Smooth muscle cell (in vitro differentiated cells): ENCODE measurements at regions not wholly inside any gene's neighbourhood (a gene's known extent, or its start where the extent isn't known, plus 50 kb on each side); places are given as distances from the start of the nearest gene placed in this dataset.

Experiments
- DNase-seq: peaks from one replicate; lab custom pipeline; 2025; ENCODE audit not compliant: unreplicated experiment; lab: John Stamatoyannopoulos, UW
- H2AFZ ChIP-seq: fragments of 200-600 bp; sonication (generic); 2 replicates; pipeline ENCODE4 v1.6.0; 2016; ENCODE audit warnings: antibody characterized with exemption, low read depth, mild to moderate bottlenecking
- H3F3A ChIP-seq: fragments of 200-600 bp; sonication (generic); 2 replicates; pipeline ENCODE4 v1.6.0; 2017; ENCODE audit warnings: antibody characterized with exemption, low read depth
- H3K27ac ChIP-seq: fragments of 200-600 bp; sonication (generic); 2 replicates; pipeline ENCODE4 v1.5.1; 2016; ENCODE audit warnings: low read depth, mild to moderate bottlenecking
- H3K27me3 ChIP-seq: fragments of 200-600 bp; sonication (generic); 2 replicates; pipeline ENCODE4 v1.6.1; 2016; ENCODE audit warnings: low read depth, mild to moderate bottlenecking
- H3K36me3 ChIP-seq: fragments of 200-600 bp; sonication (generic); 2 replicates; pipeline ENCODE4 v1.5.1; 2016; ENCODE audit warnings: low read depth
- H3K4me1 ChIP-seq: fragments of 200-600 bp; sonication (generic); 2 replicates; pipeline ENCODE4 v1.5.1; 2016; ENCODE audit warnings: low read depth
- H3K4me2 ChIP-seq: fragments of 200-600 bp; sonication (generic); 2 replicates; pipeline ENCODE4 v1.6.0; 2016; ENCODE audit warnings: mild to moderate bottlenecking
- H3K4me3 ChIP-seq: fragments of 200-600 bp; sonication (generic); 2 replicates; pipeline ENCODE4 v1.5.1; 2016; ENCODE audit warnings: mild to moderate bottlenecking
- H3K79me2 ChIP-seq: fragments of 200-600 bp; sonication (generic); 2 replicates; pipeline ENCODE4 v1.6.0; 2016; ENCODE audit warnings: low read depth, mild to moderate bottlenecking
- H3K9ac ChIP-seq: fragments of 200-600 bp; sonication (generic); 2 replicates; pipeline ENCODE4 v1.6.0; 2016; ENCODE audit warnings: low read depth
- H3K9me3 ChIP-seq: fragments of 200-600 bp; sonication (generic); replicated peaks from 2 replicates; pipeline ENCODE4 v1.5.1; 2016; ENCODE audit warnings: low read depth
- H4K20me1 ChIP-seq: fragments of 200-600 bp; sonication (generic); 2 replicates; pipeline ENCODE4 v1.6.0; 2016; ENCODE audit warnings: low read depth
- CTCF ChIP-seq: fragments of 200-600 bp; sonication (generic); IDR thresholded peaks from 2 replicates; pipeline ENCODE4 v1.5.1; 2017; ENCODE audit warnings: borderline replicate concordance, mild to moderate bottlenecking, antibody characterized with exemption; ENCODE audit not compliant: insufficient read depth, poor library complexity, severe bottlenecking
- WGBS: methylation state at CpG from one replicate; pipeline ENCODE4 v1.1.7; 2016; ENCODE audit warnings: low lambda C conversion rate; 5-methylcytosine and 5-hydroxymethylcytosine counted together

GRCh38 chr15:62658498-62658897 lies 384.0 kb upstream of the TPM1 start:
- no peaks in the 10 kb centered on the region for H4K20me1 ChIP-seq
- peak overlapping the region; percentile 41 for H3K4me2 ChIP-seq
- no peaks in the 10 kb centered on the region for H3K79me2 ChIP-seq
- no peak overlapping the region for H2AFZ ChIP-seq
- H3K36me3 ChIP-seq, result no peaks in the 10 kb centered on the region
- TF ChIP-seq CTCF, result no peak
- H3K4me3 ChIP-seq, result no peak overlapping the region
- no peaks in the 10 kb centered on the region for H3K27me3 ChIP-seq
- peaks cover 3% of the 10 kb centered on the region for H3F3A ChIP-seq
- H3K9me3 ChIP-seq, result no peaks in the 10 kb centered on the region
- no peak overlapping the region for H3K9ac ChIP-seq
- no peaks in the 10 kb centered on the region for H3K4me1 ChIP-seq
- DNase-seq, result no peak
- WGBS, result 49% methylated on average over 11 of the region's 11 CpGs
- no peak overlapping the region for H3K27ac ChIP-seq

- no peak overlapping the region for H3K4me3 ChIP-seq
- H3K4me2 ChIP-seq, result no peak overlapping the region
- no peaks in the 10 kb centered on the region for H3K36me3 ChIP-seq
- H3K9me3 ChIP-seq, result no peaks in the 10 kb centered on the region
- H4K20me1 ChIP-seq, result no peaks in the 10 kb centered on the region
- TF ChIP-seq CTCF, result no peak
- no peak overlapping the region for H2AFZ ChIP-seq
- no peaks in the 10 kb centered on the region for H3K79me2 ChIP-seq
- no peak for DNase-seq
- no peak overlapping the region for H3K9ac ChIP-seq
- no peaks in the 10 kb centered on the region for H3K27me3 ChIP-seq
- H3K4me1 ChIP-seq, result no peaks in the 10 kb centered on the region
- no peak overlapping the region for H3K27ac ChIP-seq
- no peaks in the 10 kb centered on the region for H3F3A ChIP-seq
Measured at GRCh38 chr15:62663547-62663946, 379.0 kb upstream of the TPM1 start.

- Histone ChIP-seq H3K27me3 (no peaks in the 10 kb centered on the region), H3K27ac (no peak overlapping the region), H3K4me1 (no peaks in the 10 kb centered on the region), H3K9me3 (no peaks in the 10 kb centered on the region), H3K36me3 (no peaks in the 10 kb centered on the region), H4K20me1 (no peaks in the 10 kb centered on the region), H3K4me2 (no peak overlapping the region), H2AFZ (no peak overlapping the region), H3K79me2 (no peaks in the 10 kb centered on the region), H3K4me3 (no peak overlapping the region), H3F3A (no peaks in the 10 kb centered on the region), H3K9ac (no peak overlapping the region)
- WGBS, result 57% methylated on average over 4 of the region's 4 CpGs
- DNase-seq, result no peak
- no peak for TF ChIP-seq CTCF
Measured at GRCh38 chr15:62665449-62665848, 377.1 kb upstream of the TPM1 start.

- Histone ChIP-seq H3K4me1 (no peaks in the 10 kb centered on the region), H2AFZ (no peak overlapping the region), H3F3A (no peaks in the 10 kb centered on the region), H3K27me3 (no peaks in the 10 kb centered on the region), H3K79me2 (no peaks in the 10 kb centered on the region), H3K27ac (no peak overlapping the region), H3K4me3 (no peak overlapping the region), H4K20me1 (no peaks in the 10 kb centered on the region), H3K9ac (no peak overlapping the region), H3K4me2 (no peak overlapping the region), H3K36me3 (no peaks in the 10 kb centered on the region), H3K9me3 (no peaks in the 10 kb centered on the region)
- WGBS, result 84% methylated on average over 4 of the region's 4 CpGs
- TF ChIP-seq CTCF, result no peak
- no peak for DNase-seq
Measured at GRCh38 chr15:62666046-62666445, 376.5 kb upstream of the TPM1 start.
